ENCODE measurements at regions not wholly inside any gene's neighbourhood (a gene's known extent, or its start where the extent isn't known, plus 50 kb on each side); places are given as distances from the start of the nearest gene placed in this dataset.

DNA sequence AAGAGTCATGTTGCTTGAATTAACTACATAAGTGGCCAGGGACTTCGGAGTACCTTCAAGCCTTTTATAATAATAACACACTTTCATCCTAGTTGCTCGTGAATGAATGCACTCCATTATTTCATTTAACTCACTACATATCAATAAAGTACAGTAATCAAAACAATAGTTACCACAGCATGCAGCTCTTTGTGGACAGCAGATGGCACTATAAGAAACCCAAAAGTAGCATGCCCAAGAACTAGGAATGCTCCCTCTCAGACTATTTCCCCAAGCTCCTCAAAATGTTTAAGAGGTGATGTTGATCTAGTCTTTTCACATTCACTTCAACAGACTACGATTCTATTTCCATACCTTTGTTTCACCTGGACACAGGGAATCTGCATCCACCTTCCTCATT lies 500.8 kb upstream of the DIAPH2 start:
- peak; percentile 59 for TF ChIP-seq CTCF (conservative IDR thresholded peaks at IDR 0.05; ENCODE audit: low read depth, low read length)
- no peak for TF ChIP-seq EZH2 (IDR thresholded peaks at IDR 0.05; ENCODE audit: borderline replicate concordance, low read depth, low read length, poor library complexity, severe bottlenecking)

Measured in A673 (cell line).